AG04449 (cell line): ENCODE measurements at regions not wholly inside any gene's neighbourhood (a gene's known extent, or its start where the extent isn't known, plus 50 kb on each side); places are given as distances from the start of the nearest gene placed in this dataset.

ENCODE experiments used
- CTCF ChIA-PET: fragments of 350-600 bp; formaldehyde crosslinking; extraction: SDS; loops from one replicate; lab custom pipeline; 2021; ENCODE audit warnings: antibody characterized with exemption; lab: Yijun Ruan, JAX
- POLR2A ChIA-PET: fragments of 400-600, 350-600 bp; formaldehyde crosslinking; extraction: SDS; loops from one replicate; lab custom pipeline; 2020; ENCODE audit warnings: antibody characterized with exemption, inconsistent platforms; lab: Yijun Ruan, JAX
- DNase-seq: peaks from one replicate; pipeline ENCODE4 v3.0.0-alpha.2; 2010; ENCODE audit warnings: low read depth, low spot score
- H3K4me3 ChIP-seq: 2 replicates; pipeline ENCODE4 v1.5.1; 2011; ENCODE audit warnings: low read depth, mild to moderate bottlenecking, control low read depth, low read length
- TF ChIP-seq, protein P1 (sequence below): IDR thresholded peaks from one replicate; pipeline ENCODE4 v1.5.1; 2011; ENCODE audit warnings: mild to moderate bottlenecking, moderate library complexity, low read length, control low read depth, inconsistent platforms; ENCODE audit not compliant: insufficient read depth; ENCODE audit errors: missing control alignments

- ChIA-PET POLR2A (no interaction called here), CTCF (interaction anchor here (0.5 to 2.1 kb wide), 4 partner anchors 8 to 97 kb away, joined by 3 to 8 read pairs (median 4); no protein-coding TSS in a partner anchor)
- TF ChIP-seq, protein P1, sequence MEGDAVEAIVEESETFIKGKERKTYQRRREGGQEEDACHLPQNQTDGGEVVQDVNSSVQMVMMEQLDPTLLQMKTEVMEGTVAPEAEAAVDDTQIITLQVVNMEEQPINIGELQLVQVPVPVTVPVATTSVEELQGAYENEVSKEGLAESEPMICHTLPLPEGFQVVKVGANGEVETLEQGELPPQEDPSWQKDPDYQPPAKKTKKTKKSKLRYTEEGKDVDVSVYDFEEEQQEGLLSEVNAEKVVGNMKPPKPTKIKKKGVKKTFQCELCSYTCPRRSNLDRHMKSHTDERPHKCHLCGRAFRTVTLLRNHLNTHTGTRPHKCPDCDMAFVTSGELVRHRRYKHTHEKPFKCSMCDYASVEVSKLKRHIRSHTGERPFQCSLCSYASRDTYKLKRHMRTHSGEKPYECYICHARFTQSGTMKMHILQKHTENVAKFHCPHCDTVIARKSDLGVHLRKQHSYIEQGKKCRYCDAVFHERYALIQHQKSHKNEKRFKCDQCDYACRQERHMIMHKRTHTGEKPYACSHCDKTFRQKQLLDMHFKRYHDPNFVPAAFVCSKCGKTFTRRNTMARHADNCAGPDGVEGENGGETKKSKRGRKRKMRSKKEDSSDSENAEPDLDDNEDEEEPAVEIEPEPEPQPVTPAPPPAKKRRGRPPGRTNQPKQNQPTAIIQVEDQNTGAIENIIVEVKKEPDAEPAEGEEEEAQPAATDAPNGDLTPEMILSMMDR, result no peak
- no peak for DNase-seq
- no peak overlapping the region for H3K4me3 ChIP-seq
Observed at GRCh38 chr22:44578110-44578457, 80.1 kb upstream of the RTL6 start.

DNA sequence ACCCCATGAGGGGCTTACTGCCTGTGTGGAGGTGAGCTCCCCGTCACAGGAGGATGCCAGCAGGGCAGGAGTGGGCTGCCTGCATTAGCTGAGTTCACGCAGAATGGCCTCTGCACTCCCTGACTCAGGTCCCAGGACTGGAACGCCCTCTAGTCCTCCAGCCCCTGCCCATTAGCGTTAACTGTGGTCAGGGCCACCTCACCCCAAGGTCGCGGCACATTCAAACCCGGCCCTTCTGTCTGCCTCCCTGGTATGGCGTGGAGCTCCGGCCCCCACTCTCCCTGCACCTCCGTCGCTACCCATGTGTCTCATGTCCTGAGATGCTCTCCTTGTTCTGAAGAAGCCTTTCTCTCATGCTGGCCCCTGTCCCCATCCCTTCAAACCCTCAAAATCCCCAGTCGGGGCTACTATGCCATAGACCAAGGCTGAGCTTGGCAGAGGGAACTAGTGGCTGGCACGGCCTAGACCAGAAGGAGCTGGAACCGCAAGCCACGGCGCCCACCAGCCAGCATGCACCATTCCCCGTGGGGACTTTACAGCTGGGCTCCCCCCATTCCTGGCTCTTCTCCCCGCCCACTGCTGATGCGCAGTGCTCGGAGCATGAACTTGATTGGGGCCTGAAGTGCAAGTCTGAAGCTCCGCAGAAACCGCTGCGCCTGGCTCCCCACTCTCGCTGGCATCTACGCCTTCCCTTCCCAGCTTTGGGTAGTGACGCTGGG lies 79.5 kb upstream of the RTL6 start:
- TF ChIP-seq, protein P1, result no peak
- POLR2A ChIA-PET, result no interaction called here
- H3K4me3 ChIP-seq, result no peak overlapping the region
- CTCF ChIA-PET, result interaction anchor here (0.5 to 2.1 kb wide), 4 partner anchors 8 to 97 kb away, joined by 3 to 8 read pairs (median 4); no protein-coding TSS in a partner anchor
- no peak for DNase-seq

DNA sequence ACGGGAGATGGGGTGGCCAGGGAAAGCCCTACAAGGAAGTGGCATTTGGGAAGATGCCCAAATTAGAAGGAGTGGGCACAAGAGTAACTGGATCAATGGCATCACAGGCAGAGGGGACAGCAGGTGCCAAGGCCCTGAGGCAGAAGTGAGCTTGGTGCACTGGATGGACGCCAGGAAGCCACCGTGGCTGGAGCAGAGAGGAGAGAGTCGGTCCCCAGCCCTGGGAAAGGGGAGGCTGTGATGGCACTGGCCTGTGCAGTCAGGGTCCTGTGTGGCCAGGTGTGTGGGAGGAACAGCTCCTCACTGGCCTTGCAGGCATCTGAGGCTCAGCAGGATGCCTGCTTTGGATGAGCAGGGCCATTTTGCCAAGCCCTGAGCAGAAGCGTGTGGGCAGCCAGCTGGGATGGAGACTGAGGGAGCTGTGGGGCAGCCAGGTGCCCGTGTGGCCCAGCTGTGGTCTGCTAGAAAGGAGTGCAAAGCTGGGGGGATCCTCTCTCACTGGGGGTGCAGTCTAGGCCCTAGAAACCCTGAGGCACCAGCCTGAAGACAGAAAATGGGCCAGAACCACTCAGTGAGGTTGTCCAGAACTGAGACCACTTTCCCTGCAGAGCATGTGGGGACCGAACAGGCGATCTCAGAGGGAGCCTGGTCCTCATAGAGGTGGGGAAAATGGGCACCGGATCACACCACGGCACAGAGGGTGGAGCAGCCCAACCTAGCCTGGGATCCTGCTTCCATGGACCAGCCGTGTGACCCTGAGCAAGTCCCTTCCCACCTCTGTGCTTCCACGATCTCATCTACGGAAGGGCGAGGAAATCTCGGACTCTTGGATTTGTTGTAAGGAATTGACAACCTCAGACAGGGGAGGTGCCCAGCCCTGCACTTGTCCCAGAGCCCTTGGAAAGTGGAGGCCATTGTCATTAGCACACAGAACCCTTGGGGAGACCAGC lies 78.6 kb upstream of the RTL6 start:
- no peak overlapping the region for H3K4me3 ChIP-seq
- ChIA-PET CTCF (no interaction called here), POLR2A (no interaction called here)
- DNase-seq, result no peak
- TF ChIP-seq, protein P1, result no peak

DNA sequence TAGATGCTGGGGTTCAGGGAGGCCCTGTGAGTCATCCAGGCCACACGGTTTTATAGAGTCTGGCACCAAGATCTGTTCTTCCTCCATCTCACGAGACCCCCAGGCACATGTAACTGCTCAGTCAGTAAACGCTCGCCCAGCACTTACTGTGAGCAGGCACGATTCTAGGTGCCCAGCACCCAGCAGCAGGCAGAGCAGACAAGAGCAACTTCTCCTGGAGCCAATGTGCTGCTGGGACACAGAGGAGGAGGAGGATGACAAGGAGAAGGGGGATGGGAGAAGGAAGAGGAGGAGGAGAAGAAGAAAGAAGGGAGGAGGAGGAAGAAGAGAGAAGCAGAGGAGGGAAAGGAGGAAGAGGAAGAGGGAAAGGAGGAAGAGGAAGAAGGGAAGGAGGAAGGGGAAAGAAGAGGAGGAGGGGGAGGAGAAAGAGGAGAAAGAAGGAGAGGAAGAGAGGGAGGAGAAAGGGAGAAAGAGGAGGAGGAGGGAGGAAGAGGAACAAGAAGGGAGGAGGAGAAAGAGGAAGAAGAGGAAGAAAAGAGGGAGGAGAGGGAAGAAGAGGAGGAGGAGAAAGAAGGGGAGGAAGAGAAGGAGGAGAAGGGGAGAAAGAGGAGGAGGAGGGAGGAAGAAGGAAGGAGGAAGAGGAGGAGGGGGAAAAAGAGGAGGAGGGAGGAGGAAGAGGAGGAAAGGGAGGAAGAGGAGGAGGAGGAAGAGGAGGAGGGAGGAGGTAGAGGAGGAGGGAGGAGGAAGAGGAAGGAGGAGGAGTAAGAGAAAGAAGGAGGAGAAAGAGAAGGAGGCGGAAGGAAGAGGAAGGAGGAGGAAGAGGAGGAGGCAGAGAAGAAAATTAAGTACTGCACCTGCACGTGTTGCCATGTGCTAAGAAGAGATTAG lies 77.6 kb upstream of the RTL6 start:
- ChIA-PET POLR2A (no interaction called here), CTCF (no interaction called here)
- no peak for DNase-seq
- TF ChIP-seq, protein P1, result no peak
- H3K4me3 ChIP-seq, result no peak overlapping the region

DNA sequence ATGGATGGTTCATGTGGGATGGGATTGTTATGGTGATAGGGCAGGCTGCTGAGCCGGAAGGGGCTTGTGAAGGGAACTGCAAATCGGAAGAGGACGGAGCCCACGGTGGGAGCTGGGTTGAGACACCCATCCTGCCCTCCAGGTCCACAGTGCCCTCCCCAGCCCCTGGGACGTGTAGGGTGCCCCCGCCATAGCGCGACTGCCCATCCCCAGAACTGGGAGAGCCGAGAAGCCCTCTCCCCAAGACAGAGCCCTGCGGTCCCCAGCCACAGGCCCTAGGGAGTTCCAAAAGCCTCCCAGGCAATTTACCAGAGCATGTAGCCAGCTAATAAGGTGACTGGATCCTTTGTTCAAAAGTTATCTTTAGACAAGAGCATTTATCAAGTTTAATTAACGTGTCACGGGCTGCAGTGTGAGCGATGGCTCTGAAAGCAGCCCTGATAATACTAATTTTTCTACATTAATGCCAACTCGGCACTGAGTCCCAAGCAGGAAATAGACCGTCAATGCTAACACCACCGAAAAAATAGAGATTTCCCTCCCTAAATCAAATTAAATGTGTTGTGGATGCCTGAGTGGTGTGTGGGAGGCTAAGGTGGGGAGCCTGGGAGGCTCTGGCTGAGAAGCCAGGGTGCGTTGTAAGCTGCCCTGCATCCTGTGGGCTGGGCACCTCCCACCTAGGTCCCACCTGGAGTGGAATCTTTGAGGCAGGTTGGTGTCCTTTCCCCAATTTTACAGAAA lies 76.8 kb upstream of the RTL6 start:
- no peak for DNase-seq
- TF ChIP-seq, protein P1, result no peak
- CTCF ChIA-PET, result interaction anchor here (2.0 kb wide), 1 partner anchor 581 kb away, joined by 6 read pairs; no protein-coding TSS in a partner anchor
- no peak overlapping the region for H3K4me3 ChIP-seq
- POLR2A ChIA-PET, result no interaction called here
